Endothelial cell of umbilical vein (primary cell): ENCODE measurements at regions not wholly inside any gene's neighbourhood (a gene's known extent, or its start where the extent isn't known, plus 50 kb on each side); places are given as distances from the start of the nearest gene placed in this dataset.

Source experiments
- BruUV-seq: library from RNA; stranded (reverse); fragments of 400-500 nt; replicated peaks from 2 replicates; lab custom pipeline; 2021; lab: Mats Ljungman, UMichigan
- CTCF ChIA-PET: fragments of 300-600, 350-600 bp; sonication (Branson Sonifier 250); formaldehyde crosslinking; loops from one replicate; lab custom pipeline; 2021; ENCODE audit warnings: antibody characterized with exemption, inconsistent platforms; lab: Charles Lee
- POLR2A ChIA-PET: fragments of 300-600, 350-600 bp; sonication (Branson Sonifier 250); formaldehyde crosslinking; loops from one replicate; lab custom pipeline; 2021; ENCODE audit warnings: antibody characterized with exemption, inconsistent platforms; lab: Charles Lee
- DNase-seq: peaks from one replicate; pipeline ENCODE4 v3.0.0-alpha.2; 2011; ENCODE audit warnings: low read depth, low spot score
- FAIRE-seq: peaks from 2 replicates; lab custom pipeline; 2011; peaks lifted over from hg19 to GRCh38; lab: Jason Lieb, UNC
- H2AFZ ChIP-seq: 2 replicates; pipeline ENCODE4 v1.6.0; 2012; ENCODE audit warnings: low read depth, low read length, control low read depth, inconsistent platforms
- H3K27ac ChIP-seq: 2 replicates; pipeline ENCODE4 v1.5.1; 2011; ENCODE audit warnings: low read depth, mild to moderate bottlenecking, control low read depth, low read length, moderate library complexity; ENCODE audit not compliant: insufficient read depth
- H3K27me3 ChIP-seq, 2 experiments: 2 replicates each; pipeline versions ENCODE4 v1.6.0 to v1.6.1; 2011; ENCODE audit warnings: low read length in 2 of 2, mixed read lengths in 1 of 2; ENCODE audit not compliant: control insufficient read depth in 2 of 2, insufficient read depth in 2 of 2
- H3K36me3 ChIP-seq, 2 experiments: 2 replicates in 1 of 2; 3 replicates in 1 of 2; pipeline ENCODE4 v1.5.1; 2011; ENCODE audit warnings: low read length in 2 of 2, mild to moderate bottlenecking in 1 of 2, moderate library complexity in 1 of 2; ENCODE audit not compliant: control insufficient read depth in 2 of 2, insufficient read depth in 2 of 2; ENCODE audit errors: extremely low read depth in 1 of 2
- H3K4me1 ChIP-seq: 3 replicates; pipeline ENCODE4 v1.5.1; 2011; ENCODE audit warnings: mild to moderate bottlenecking, low read length; ENCODE audit not compliant: control insufficient read depth, insufficient read depth; ENCODE audit errors: extremely low read depth
- H3K4me2 ChIP-seq: 2 replicates; pipeline ENCODE4 v1.6.1; 2011; ENCODE audit warnings: low read length, control low read depth, mixed read lengths; ENCODE audit not compliant: insufficient read depth
- H3K4me3 ChIP-seq, 3 experiments: fragments of 200-600 bp in 1 of 3; sonication (generic), shearing (Covaris generic) in 1 of 3; replicated peaks in 1 of 3; 2 replicates each; pipeline ENCODE4 v1.5.1; 2011 to 2016; ENCODE audit warnings: control low read depth in 3 of 3, low read length in 3 of 3, mild to moderate bottlenecking in 2 of 3, inconsistent platforms in 1 of 3, low read depth in 1 of 3, moderate library complexity in 1 of 3; ENCODE audit not compliant: insufficient read depth in 1 of 3
- H3K79me2 ChIP-seq: 2 replicates; pipeline ENCODE4 v1.6.0; 2012; ENCODE audit warnings: low read length, inconsistent platforms; ENCODE audit not compliant: control insufficient read depth, insufficient read depth
- H3K9ac ChIP-seq: replicated peaks from 2 replicates; pipeline ENCODE3; 2011; ENCODE audit warnings: low read length, control low read depth; ENCODE audit not compliant: insufficient read depth; ENCODE audit errors: extremely low read depth
- H3K9me1 ChIP-seq: replicated peaks from 3 replicates; pipeline ENCODE4 v1.6.0; 2011; ENCODE audit warnings: mild to moderate bottlenecking, low read length; ENCODE audit not compliant: control insufficient read depth, insufficient read depth; ENCODE audit errors: extremely low read depth
- H3K9me3 ChIP-seq: replicated peaks from 2 replicates; pipeline ENCODE4 v1.5.1; 2012; ENCODE audit warnings: low read length, inconsistent platforms; ENCODE audit not compliant: control insufficient read depth, insufficient read depth
- H4K20me1 ChIP-seq: replicated peaks from 2 replicates; pipeline ENCODE3; 2011; ENCODE audit warnings: mild to moderate bottlenecking, low read length; ENCODE audit not compliant: control insufficient read depth, insufficient read depth; ENCODE audit errors: extremely low read depth
- CTCF ChIP-seq, 2 donors: IDR thresholded peaks; 1 replicate in 1 of 2; 2 replicates in 1 of 2; pipeline ENCODE4 v1.5.1; 2011; ENCODE audit warnings: low read length in 2 of 2, mild to moderate bottlenecking in 2 of 2, moderate library complexity in 2 of 2, control low read depth in 1 of 2, inconsistent platforms in 1 of 2, low read depth in 1 of 2; ENCODE audit not compliant: insufficient read depth in 1 of 2; ENCODE audit errors: extremely low read depth in 1 of 2
- EZH2 ChIP-seq: IDR thresholded peaks from 2 replicates; pipeline ENCODE4 v1.6.1; 2012; ENCODE audit warnings: borderline replicate concordance, low read depth, mild to moderate bottlenecking, moderate library complexity, low read length, inconsistent platforms; ENCODE audit not compliant: severe bottlenecking
- FOS ChIP-seq: IDR thresholded peaks from 2 replicates; pipeline ENCODE4 v1.6.1; 2011; ENCODE audit warnings: mild to moderate bottlenecking, low read length, moderate library complexity, borderline replicate concordance; ENCODE audit not compliant: insufficient read depth
- GATA2 ChIP-seq: IDR thresholded peaks from 2 replicates; pipeline ENCODE4 v1.7.0; 2011; ENCODE audit warnings: low read depth, mild to moderate bottlenecking, moderate library complexity, mixed read lengths, low read length; ENCODE audit not compliant: insufficient read length, insufficient read depth
- JUN ChIP-seq: IDR thresholded peaks from 2 replicates; pipeline ENCODE4 v1.6.1; 2011; ENCODE audit warnings: borderline replicate concordance, low read depth; ENCODE audit not compliant: insufficient read length, insufficient read depth
- MAX ChIP-seq: IDR thresholded peaks from 2 replicates; pipeline ENCODE4 v1.6.1; 2011; ENCODE audit not compliant: insufficient read depth, insufficient read length
- MYC ChIP-seq: IDR thresholded peaks from one replicate; pipeline ENCODE4 v1.6.1; 2011; ENCODE audit warnings: mild to moderate bottlenecking, low read depth, low read length
- POLR2A ChIP-seq: IDR thresholded peaks from 2 replicates; pipeline ENCODE4 v1.6.1; 2012; ENCODE audit warnings: low read depth, mild to moderate bottlenecking, control low read depth, low read length
- POLR2AphosphoS5 ChIP-seq: IDR thresholded peaks from 2 replicates; pipeline ENCODE4 v1.6.1; 2012; ENCODE audit warnings: low read depth, mild to moderate bottlenecking, control low read depth, low read length, moderate library complexity; ENCODE audit not compliant: insufficient read depth
- dilution Hi-C: fragments of 300-500 bp; cut with MboI; formaldehyde crosslinking; loops from one replicate; pipeline ENCODE4 v1.15.0; 2019; ENCODE audit warnings: low sequenced_read_pairs; ENCODE audit not compliant: extremely low pct_ligation_motif_present
- intact Hi-C: fragments of 100-400 bp; cut with micrococcal nuclease; formaldehyde crosslinking; loops from one replicate; pipeline ENCODE4 v1.10.0; 2022

- no TSS peak for BruUV-seq
- H3K4me3 ChIP-seq = no peak overlapping the region
- FAIRE-seq (no peak), DNase-seq (no peak)
- H3K36me3 ChIP-seq = no peaks in the 10 kb centered on the region
- ChIA-PET POLR2A (no interaction called here), CTCF (no interaction called here)
- H3K27ac ChIP-seq = no peak overlapping the region
- H3K9me1 ChIP-seq = no peaks in the 10 kb centered on the region
- H2AFZ ChIP-seq = no peak overlapping the region
- no peaks in the 10 kb centered on the region for H4K20me1 ChIP-seq
- TF ChIP-seq JUN = no peak
- no peak for TF ChIP-seq POLR2A
- TF ChIP-seq EZH2 = no peak
- no peak for TF ChIP-seq FOS
- no peak for TF ChIP-seq MAX
- TF ChIP-seq MYC = no peak
- TF ChIP-seq POLR2AphosphoS5 = no peak
- TF ChIP-seq CTCF (IDR thresholded peaks at IDR 0.05; ENCODE audit: extremely low read depth in 1 of 2, insufficient read depth in 1 of 2, low read depth in 1 of 2, low read length in 2 of 2) = no peak
- TF ChIP-seq GATA2 = no peak
- H3K79me2 ChIP-seq = no peaks in the 10 kb centered on the region
- H3K27me3 ChIP-seq = no peaks in the 10 kb centered on the region
- H3K4me1 ChIP-seq = no peaks in the 10 kb centered on the region
- no peak overlapping the region for H3K9ac ChIP-seq
- no peaks in the 10 kb centered on the region for H3K9me3 ChIP-seq
- dilution Hi-C loops = no loop called here
- no peak overlapping the region for H3K4me2 ChIP-seq
- intact Hi-C loops = no loop called here
Observed at GRCh38 chr1:182288749-182289604, 102.6 kb downstream of the GLUL start.
